GM12873 (cell line): ENCODE measurements at regions not wholly inside any gene's neighbourhood (a gene's known extent, or its start where the extent isn't known, plus 50 kb on each side); places are given as distances from the start of the nearest gene placed in this dataset.

ENCODE experiments used
- TF ChIP-seq, protein P1 (sequence below): IDR thresholded peaks from 2 replicates; pipeline ENCODE4 v1.5.1; 2012; ENCODE audit warnings: low read depth, mild to moderate bottlenecking, moderate library complexity, low read length, control low read depth; ENCODE audit not compliant: insufficient read depth; ENCODE audit errors: missing control alignments

- TF ChIP-seq, protein P1, sequence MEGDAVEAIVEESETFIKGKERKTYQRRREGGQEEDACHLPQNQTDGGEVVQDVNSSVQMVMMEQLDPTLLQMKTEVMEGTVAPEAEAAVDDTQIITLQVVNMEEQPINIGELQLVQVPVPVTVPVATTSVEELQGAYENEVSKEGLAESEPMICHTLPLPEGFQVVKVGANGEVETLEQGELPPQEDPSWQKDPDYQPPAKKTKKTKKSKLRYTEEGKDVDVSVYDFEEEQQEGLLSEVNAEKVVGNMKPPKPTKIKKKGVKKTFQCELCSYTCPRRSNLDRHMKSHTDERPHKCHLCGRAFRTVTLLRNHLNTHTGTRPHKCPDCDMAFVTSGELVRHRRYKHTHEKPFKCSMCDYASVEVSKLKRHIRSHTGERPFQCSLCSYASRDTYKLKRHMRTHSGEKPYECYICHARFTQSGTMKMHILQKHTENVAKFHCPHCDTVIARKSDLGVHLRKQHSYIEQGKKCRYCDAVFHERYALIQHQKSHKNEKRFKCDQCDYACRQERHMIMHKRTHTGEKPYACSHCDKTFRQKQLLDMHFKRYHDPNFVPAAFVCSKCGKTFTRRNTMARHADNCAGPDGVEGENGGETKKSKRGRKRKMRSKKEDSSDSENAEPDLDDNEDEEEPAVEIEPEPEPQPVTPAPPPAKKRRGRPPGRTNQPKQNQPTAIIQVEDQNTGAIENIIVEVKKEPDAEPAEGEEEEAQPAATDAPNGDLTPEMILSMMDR, result no peak
Measured at GRCh38 chr20:21902391-21902790, 196.9 kb downstream of the PAX1 start.

GRCh38 chr20:21901470-21902275 is 196.2 kb downstream of the PAX1 start:
- TF ChIP-seq, protein P1, result no peak

- TF ChIP-seq, protein P1, result no peak
Measured at GRCh38 chr20:21900431-21900830, 195.0 kb downstream of the PAX1 start.

DNA sequence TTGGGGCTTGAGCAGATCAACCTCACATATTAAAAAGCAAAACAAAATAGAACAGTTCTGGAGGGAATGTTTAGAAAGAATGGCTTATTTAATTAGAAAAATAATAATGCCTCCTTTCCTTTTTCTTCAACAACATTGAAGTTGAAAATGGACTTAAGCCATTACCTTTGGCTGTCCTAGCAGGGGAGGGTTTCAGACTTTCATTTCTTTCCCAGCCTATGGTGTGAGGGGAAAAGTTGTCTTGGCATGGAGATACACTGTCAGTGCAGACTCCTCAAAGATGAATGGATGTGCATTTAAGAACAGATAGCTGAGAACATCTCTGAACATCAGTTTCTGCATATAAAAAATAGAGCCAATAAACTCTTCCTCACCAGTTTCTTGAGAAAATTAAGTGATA is 169.5 kb downstream of the PAX1 start:
- TF ChIP-seq, protein P1, result no peak

DNA sequence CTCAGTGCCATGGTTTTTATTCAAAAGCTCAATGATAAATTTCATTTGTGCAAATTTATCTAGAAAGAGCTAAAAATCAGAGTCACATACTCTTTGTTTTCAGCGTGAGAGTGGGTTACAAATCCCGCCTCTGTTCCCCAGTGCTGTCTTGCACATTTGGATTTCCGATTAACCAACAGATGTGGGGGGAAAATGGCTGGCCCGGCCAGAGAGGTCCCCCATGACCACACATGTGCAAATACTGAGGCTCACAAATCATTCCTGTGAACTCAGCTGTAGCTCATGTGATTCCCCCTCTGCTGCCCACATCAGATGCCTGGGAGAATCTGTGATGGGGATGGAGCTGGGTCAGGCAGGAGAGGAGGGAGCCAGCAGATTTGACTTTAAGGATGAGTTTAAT is 168.7 kb downstream of the PAX1 start:
- TF ChIP-seq, protein P1, result no peak

GRCh38 chr20:21873291-21873690 is 167.8 kb downstream of the PAX1 start:
- TF ChIP-seq, protein P1, result no peak

- TF ChIP-seq, protein P1, result no peak
Measured at GRCh38 chr20:21867811-21868210, 162.3 kb downstream of the PAX1 start.

DNA sequence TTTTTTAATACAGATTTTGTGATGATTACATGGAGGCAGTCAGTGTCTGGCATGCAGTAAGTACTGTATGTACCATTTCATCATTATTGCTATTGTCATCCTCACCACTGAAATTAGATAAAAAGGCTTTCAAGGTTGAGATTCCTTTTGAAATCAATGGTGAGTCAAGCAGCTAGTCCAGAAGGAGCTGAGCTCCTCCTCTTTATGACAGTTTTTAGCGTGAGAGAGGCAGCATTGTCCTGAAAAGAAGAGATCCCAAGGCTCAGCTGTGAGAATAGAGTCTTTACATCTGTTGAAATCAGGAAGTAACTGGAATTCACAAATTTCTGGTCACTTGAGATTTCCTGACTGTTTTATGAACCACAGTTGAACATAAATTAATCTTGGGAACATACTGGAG is 161.9 kb downstream of the PAX1 start:
- TF ChIP-seq, protein P1, result no peak
